ENCODE measurements at regions not wholly inside any gene's neighbourhood (a gene's known extent, or its start where the extent isn't known, plus 50 kb on each side); places are given as distances from the start of the nearest gene placed in this dataset.

- DNase-seq = no peak
Observed at GRCh38 chr2:157934684-157935377, 58.7 kb upstream of the ACVR1 start.

- DNase-seq = no peak
Observed at GRCh38 chr2:157933160-157933920, 57.2 kb upstream of the ACVR1 start.

GRCh38 chr2:157932480-157933159 lies 56.5 kb upstream of the ACVR1 start:
- no peak for DNase-seq

GRCh38 chr2:157931542-157931941 lies 55.4 kb upstream of the ACVR1 start:
- DNase-seq = no peak

GRCh38 chr2:157930728-157931127 lies 54.6 kb upstream of the ACVR1 start:
- no peak for DNase-seq

- no peak for DNase-seq
Observed at GRCh38 chr2:157929871-157930667, 53.9 kb upstream of the ACVR1 start.

GRCh38 chr2:157928372-157928771 lies 52.2 kb upstream of the ACVR1 start:
- no peak for DNase-seq

- DNase-seq = no peak
Observed at GRCh38 chr2:157927155-157927554, 51.0 kb upstream of the ACVR1 start.

All from anterior cingulate cortex (tissue), 58 donors.